ENCODE measurements at regions not wholly inside any gene's neighbourhood (a gene's known extent, or its start where the extent isn't known, plus 50 kb on each side); places are given as distances from the start of the nearest gene placed in this dataset.

DNA sequence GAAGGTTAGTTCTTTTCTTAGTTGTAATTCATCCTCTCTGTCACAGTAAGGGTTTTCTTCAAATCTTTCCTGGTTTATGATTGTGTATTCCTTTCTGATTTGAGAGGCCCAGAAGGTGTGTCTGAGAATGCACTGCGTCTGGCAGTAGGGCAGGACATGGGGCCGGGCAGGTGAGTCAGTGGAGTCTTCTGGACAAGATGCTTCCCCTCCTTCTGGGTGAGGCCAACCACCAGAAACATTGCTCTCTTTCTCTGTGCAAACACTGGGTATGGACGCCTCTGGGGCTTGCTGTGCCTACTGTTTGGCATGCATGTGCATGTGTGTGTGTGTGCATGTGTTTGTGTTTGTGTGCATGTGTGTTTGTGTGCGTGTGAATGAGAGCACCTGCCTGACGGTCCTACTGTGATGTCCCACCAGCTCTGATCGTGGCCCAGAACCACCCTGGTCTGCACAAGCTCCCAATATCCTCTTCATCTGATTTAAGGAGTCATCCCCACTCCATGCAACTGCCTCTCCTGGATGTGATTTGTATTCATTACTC lies 93.2 kb upstream of the DLX2 start:
- Histone ChIP-seq H3K9me3 (ENCODE audit: insufficient read depth, low read depth, low read length) (peaks cover 5% of the 10 kb centered on the region), H4K91ac (ENCODE audit: low read depth, low read length) (no peak overlapping the region), H3K23ac (ENCODE audit: low read length) (no peak overlapping the region), H3K36me3 (ENCODE audit: control insufficient read depth in 1 of 2, insufficient read depth in 2 of 2, low read length in 2 of 2) (no peaks in the 10 kb centered on the region), H3K27me3 (ENCODE audit: insufficient read depth, low read length) (no peaks in the 10 kb centered on the region), H3K9ac (ENCODE audit: low read length) (no peak overlapping the region), H2BK120ac (ENCODE audit: insufficient read depth, low read length, poor library complexity) (no peak overlapping the region), H4K8ac (ENCODE audit: low read depth, low read length) (no peak overlapping the region), H2BK5ac (ENCODE audit: low read depth, low read length, poor library complexity) (no peak overlapping the region), H3K27ac (ENCODE audit: low read depth, low read length) (no peak overlapping the region), H2AFZ (ENCODE audit: insufficient read depth, low read length, poor library complexity) (no peak overlapping the region), H2BK12ac (ENCODE audit: low read length) (no peak overlapping the region), H4K12ac (ENCODE audit: low read depth, low read length) (no peak overlapping the region), H3K4ac (ENCODE audit: low read depth, low read length) (no peak overlapping the region), H3K79me1 (ENCODE audit: low read length) (peaks cover 6% of the 10 kb centered on the region), H2AK5ac (ENCODE audit: low read length) (no peak overlapping the region), H3K79me2 (ENCODE audit: control insufficient read depth, insufficient read depth, low read length, poor library complexity) (no peaks in the 10 kb centered on the region), H3K4me3 (ENCODE audit: low read depth, low read length) (no peak overlapping the region), H3K18ac (ENCODE audit: low read length) (no peak overlapping the region), H3K4me2 (ENCODE audit: low read length) (no peak overlapping the region), H3K4me1 (ENCODE audit: control insufficient read depth in 1 of 2, insufficient read depth in 2 of 2, low read length in 2 of 2) (peaks cover 7 to 9% of the 10 kb centered on the region in 2 experiments), H3K14ac (ENCODE audit: low read length) (no peak overlapping the region)
- DNase-seq, result no peak
- no CpG with 5 or more reads among the region's 6 CpGs for WGBS (ENCODE audit: extremely low coverage, insufficient coverage, insufficient read length)

DNA sequence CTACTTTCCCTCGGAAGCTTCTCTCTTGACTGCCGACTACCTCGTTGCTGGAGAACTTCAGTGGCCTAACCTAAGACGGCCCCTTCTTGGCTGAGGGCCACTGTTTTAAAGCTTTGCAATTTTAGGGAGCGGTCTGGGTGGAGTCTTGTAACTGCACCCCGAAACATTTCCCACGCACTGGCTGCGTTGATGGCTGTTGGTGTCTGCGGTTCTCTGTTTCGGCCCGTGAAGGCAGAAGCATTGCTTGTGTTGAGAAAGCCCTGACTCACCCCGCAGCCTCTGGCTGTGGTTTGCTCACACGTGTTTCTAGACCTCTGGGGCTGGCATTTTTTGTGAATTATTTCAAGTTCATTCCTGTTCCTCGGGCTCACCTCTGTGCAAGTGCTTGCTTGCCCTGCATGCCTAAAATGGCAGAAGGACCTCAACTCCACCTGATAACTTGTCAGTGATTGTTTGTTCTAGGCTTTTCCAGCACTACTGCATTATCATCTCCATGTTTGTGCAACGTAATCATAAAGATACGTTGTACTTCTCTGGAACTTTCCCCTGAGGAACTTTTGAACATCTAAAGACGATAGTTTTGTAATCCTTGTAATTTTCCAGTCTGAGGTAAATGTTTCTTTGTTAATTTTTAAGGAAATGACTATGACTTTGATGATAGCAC lies 94.2 kb upstream of the DLX2 start:
- no peak overlapping the region for H2BK120ac ChIP-seq (ENCODE audit: insufficient read depth, low read length, poor library complexity)
- H2BK12ac ChIP-seq (ENCODE audit: low read length), result no peak overlapping the region
- H3K27ac ChIP-seq (ENCODE audit: low read depth, low read length), result no peak overlapping the region
- no CpG with 5 or more reads among the region's 17 CpGs for WGBS (ENCODE audit: extremely low coverage, insufficient coverage, insufficient read length)
- no peak overlapping the region for H3K9ac ChIP-seq (ENCODE audit: low read length)
- no peak overlapping the region for H3K4me2 ChIP-seq (ENCODE audit: low read length)
- no peak overlapping the region for H3K23ac ChIP-seq (ENCODE audit: low read length)
- no peaks in the 10 kb centered on the region for H3K27me3 ChIP-seq (ENCODE audit: insufficient read depth, low read length)
- no peak overlapping the region for H2AFZ ChIP-seq (ENCODE audit: insufficient read depth, low read length, poor library complexity)
- DNase-seq, result peak; percentile 95 to 98
- H4K8ac ChIP-seq (ENCODE audit: low read depth, low read length), result no peak overlapping the region
- no peak overlapping the region for H3K18ac ChIP-seq (ENCODE audit: low read length)
- H3K79me2 ChIP-seq (ENCODE audit: control insufficient read depth, insufficient read depth, low read length, poor library complexity), result no peaks in the 10 kb centered on the region
- H4K91ac ChIP-seq (ENCODE audit: low read depth, low read length), result no peak overlapping the region
- peaks cover 7 to 9% of the 10 kb centered on the region in 2 experiments for H3K4me1 ChIP-seq (ENCODE audit: control insufficient read depth in 1 of 2, insufficient read depth in 2 of 2, low read length in 2 of 2)
- H3K79me1 ChIP-seq (ENCODE audit: low read length), result peaks cover 6% of the 10 kb centered on the region
- no peak overlapping the region for H3K4me3 ChIP-seq (ENCODE audit: low read depth, low read length)
- H2BK5ac ChIP-seq (ENCODE audit: low read depth, low read length, poor library complexity), result no peak overlapping the region
- no peak overlapping the region for H2AK5ac ChIP-seq (ENCODE audit: low read length)
- peaks cover 5% of the 10 kb centered on the region for H3K9me3 ChIP-seq (ENCODE audit: insufficient read depth, low read depth, low read length)
- no peaks in the 10 kb centered on the region for H3K36me3 ChIP-seq (ENCODE audit: control insufficient read depth in 1 of 2, insufficient read depth in 2 of 2, low read length in 2 of 2)
- H3K14ac ChIP-seq (ENCODE audit: low read length), result no peak overlapping the region
- H4K12ac ChIP-seq (ENCODE audit: low read depth, low read length), result no peak overlapping the region
- no peak overlapping the region for H3K4ac ChIP-seq (ENCODE audit: low read depth, low read length)

- Histone ChIP-seq H3K36me3 (ENCODE audit: control insufficient read depth in 1 of 2, insufficient read depth in 2 of 2, low read length in 2 of 2) (no peaks in the 10 kb centered on the region), H3K23ac (ENCODE audit: low read length) (no peak overlapping the region), H3K27me3 (ENCODE audit: insufficient read depth, low read length) (no peaks in the 10 kb centered on the region), H2BK120ac (ENCODE audit: insufficient read depth, low read length, poor library complexity) (no peak overlapping the region), H3K4me2 (ENCODE audit: low read length) (no peak overlapping the region), H3K9me3 (ENCODE audit: insufficient read depth, low read depth, low read length) (peaks cover 4% of the 10 kb centered on the region), H3K9ac (ENCODE audit: low read length) (no peak overlapping the region), H3K4me3 (ENCODE audit: low read depth, low read length) (no peak overlapping the region), H4K12ac (ENCODE audit: low read depth, low read length) (no peak overlapping the region), H3K14ac (ENCODE audit: low read length) (no peak overlapping the region), H2BK12ac (ENCODE audit: low read length) (no peak overlapping the region), H4K91ac (ENCODE audit: low read depth, low read length) (peak overlapping the region; percentile 25), H3K4me1 (ENCODE audit: control insufficient read depth in 1 of 2, insufficient read depth in 2 of 2, low read length in 2 of 2) (peaks cover 7 to 9% of the 10 kb centered on the region in 2 experiments), H4K8ac (ENCODE audit: low read depth, low read length) (no peak overlapping the region), H3K79me1 (ENCODE audit: low read length) (peaks cover 6% of the 10 kb centered on the region), H3K18ac (ENCODE audit: low read length) (no peak overlapping the region), H3K4ac (ENCODE audit: low read depth, low read length) (no peak overlapping the region), H2BK5ac (ENCODE audit: low read depth, low read length, poor library complexity) (peak overlapping the region; percentile 46), H2AFZ (ENCODE audit: insufficient read depth, low read length, poor library complexity) (no peak overlapping the region), H3K79me2 (ENCODE audit: control insufficient read depth, insufficient read depth, low read length, poor library complexity) (no peaks in the 10 kb centered on the region), H3K27ac (ENCODE audit: low read depth, low read length) (peak overlapping the region; percentile 63), H2AK5ac (ENCODE audit: low read length) (no peak overlapping the region)
- WGBS (ENCODE audit: extremely low coverage, insufficient coverage, insufficient read length), result no CpG with 5 or more reads among the region's 4 CpGs
- peak; percentile 59 to 73 for DNase-seq
Measured at GRCh38 chr2:172198361-172198760, 95.7 kb upstream of the DLX2 start.

- H3K4ac ChIP-seq (ENCODE audit: low read depth, low read length), result no peak overlapping the region
- peaks cover 4% of the 10 kb centered on the region for H3K9me3 ChIP-seq (ENCODE audit: insufficient read depth, low read depth, low read length)
- no peak overlapping the region for H3K4me2 ChIP-seq (ENCODE audit: low read length)
- H3K18ac ChIP-seq (ENCODE audit: low read length), result no peak overlapping the region
- peak overlapping the region; percentile 63 for H3K27ac ChIP-seq (ENCODE audit: low read depth, low read length)
- H3K79me2 ChIP-seq (ENCODE audit: control insufficient read depth, insufficient read depth, low read length, poor library complexity), result no peaks in the 10 kb centered on the region
- H3K27me3 ChIP-seq (ENCODE audit: insufficient read depth, low read length), result no peaks in the 10 kb centered on the region
- H2AFZ ChIP-seq (ENCODE audit: insufficient read depth, low read length, poor library complexity), result no peak overlapping the region
- H2BK12ac ChIP-seq (ENCODE audit: low read length), result no peak overlapping the region
- H2AK5ac ChIP-seq (ENCODE audit: low read length), result no peak overlapping the region
- no peak overlapping the region for H3K4me3 ChIP-seq (ENCODE audit: low read depth, low read length)
- no peak overlapping the region for H4K8ac ChIP-seq (ENCODE audit: low read depth, low read length)
- no peak overlapping the region for H3K9ac ChIP-seq (ENCODE audit: low read length)
- H4K12ac ChIP-seq (ENCODE audit: low read depth, low read length), result no peak overlapping the region
- no peak overlapping the region for H2BK120ac ChIP-seq (ENCODE audit: insufficient read depth, low read length, poor library complexity)
- H3K14ac ChIP-seq (ENCODE audit: low read length), result no peak overlapping the region
- no peaks in the 10 kb centered on the region for H3K36me3 ChIP-seq (ENCODE audit: control insufficient read depth in 1 of 2, insufficient read depth in 2 of 2, low read length in 2 of 2)
- WGBS (ENCODE audit: extremely low coverage, insufficient coverage, insufficient read length), result no CpG with 5 or more reads among the region's 1 CpG
- no peak overlapping the region for H3K23ac ChIP-seq (ENCODE audit: low read length)
- H4K91ac ChIP-seq (ENCODE audit: low read depth, low read length), result no peak overlapping the region
- H3K4me1 ChIP-seq (ENCODE audit: control insufficient read depth in 1 of 2, insufficient read depth in 2 of 2, low read length in 2 of 2), result peaks cover 7 to 9% of the 10 kb centered on the region in 2 experiments
- H3K79me1 ChIP-seq (ENCODE audit: low read length), result peaks cover 6% of the 10 kb centered on the region
- H2BK5ac ChIP-seq (ENCODE audit: low read depth, low read length, poor library complexity), result no peak overlapping the region
- peak; percentile 82 to 92 for DNase-seq
Measured at GRCh38 chr2:172198908-172199307, 96.2 kb upstream of the DLX2 start.
